HEK293T (cell line): ENCODE measurements at regions not wholly inside any gene's neighbourhood (a gene's known extent, or its start where the extent isn't known, plus 50 kb on each side); places are given as distances from the start of the nearest gene placed in this dataset.

Experiments
- BHLHE40 ChIP-seq: fragments of 450-650 bp; IDR thresholded peaks from 2 replicates; pipeline ENCODE4 v1.6.1; 2016; ENCODE audit warnings: mild to moderate bottlenecking, moderate library complexity, borderline replicate concordance
- CTBP1 ChIP-seq: fragments of 450-650 bp; IDR thresholded peaks from 2 replicates; pipeline ENCODE4 v1.6.1; 2016; ENCODE audit warnings: borderline replicate concordance
- FOXK2 ChIP-seq: fragments of 450-650 bp; IDR thresholded peaks from 2 replicates; pipeline ENCODE4 v1.6.1; 2016; ENCODE audit warnings: mild to moderate bottlenecking
- FOXM1 ChIP-seq: fragments of 450-650 bp; IDR thresholded peaks from 2 replicates; pipeline ENCODE4 v1.6.1; 2017; ENCODE audit warnings: mild to moderate bottlenecking, borderline replicate concordance
- L3MBTL2 ChIP-seq: fragments of 450-650 bp; conservative IDR thresholded peaks from 2 replicates; pipeline ENCODE4 v1.6.1; 2016; ENCODE audit warnings: mild to moderate bottlenecking
- SP1 ChIP-seq: fragments of 450-650 bp; IDR thresholded peaks from 2 replicates; pipeline ENCODE4 v1.6.1; 2017
- SUZ12 ChIP-seq: fragments of 450-650 bp; IDR thresholded peaks from 2 replicates; pipeline ENCODE4 v1.6.1; 2016; ENCODE audit warnings: mild to moderate bottlenecking

- no peak for TF ChIP-seq FOXK2
- TF ChIP-seq L3MBTL2: no peak
- TF ChIP-seq SP1: no peak
- no peak for TF ChIP-seq FOXM1
- no peak for TF ChIP-seq SUZ12
- no peak for TF ChIP-seq CTBP1
- no peak for TF ChIP-seq BHLHE40
Measured at GRCh38 chr18:45324495-45325113, 290.7 kb upstream of the SLC14A2 start.
